ENCODE measurements at regions not wholly inside any gene's neighbourhood (a gene's known extent, or its start where the extent isn't known, plus 50 kb on each side); places are given as distances from the start of the nearest gene placed in this dataset.

DNA sequence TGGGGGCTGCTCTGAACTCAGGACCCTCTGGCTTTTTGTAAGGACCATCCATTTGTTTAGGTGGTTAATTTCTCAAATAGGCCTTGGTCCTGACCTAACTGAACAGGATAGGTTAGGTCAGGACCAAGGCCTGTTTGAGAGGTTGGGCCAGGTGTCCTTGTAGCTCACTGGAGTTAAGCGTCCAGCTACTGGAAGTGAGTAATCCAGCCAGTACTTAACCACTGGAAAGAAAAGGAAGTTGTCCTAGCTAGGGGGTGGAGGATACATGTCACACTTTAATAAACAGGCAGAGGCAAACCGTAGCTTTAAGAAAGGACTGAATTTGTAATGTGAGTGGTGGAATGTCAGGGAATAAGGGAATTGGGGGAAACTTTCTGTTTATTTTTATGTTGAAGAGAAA lies 96.0 kb downstream of the GPR85 start:
- TF ChIP-seq, protein P1, sequence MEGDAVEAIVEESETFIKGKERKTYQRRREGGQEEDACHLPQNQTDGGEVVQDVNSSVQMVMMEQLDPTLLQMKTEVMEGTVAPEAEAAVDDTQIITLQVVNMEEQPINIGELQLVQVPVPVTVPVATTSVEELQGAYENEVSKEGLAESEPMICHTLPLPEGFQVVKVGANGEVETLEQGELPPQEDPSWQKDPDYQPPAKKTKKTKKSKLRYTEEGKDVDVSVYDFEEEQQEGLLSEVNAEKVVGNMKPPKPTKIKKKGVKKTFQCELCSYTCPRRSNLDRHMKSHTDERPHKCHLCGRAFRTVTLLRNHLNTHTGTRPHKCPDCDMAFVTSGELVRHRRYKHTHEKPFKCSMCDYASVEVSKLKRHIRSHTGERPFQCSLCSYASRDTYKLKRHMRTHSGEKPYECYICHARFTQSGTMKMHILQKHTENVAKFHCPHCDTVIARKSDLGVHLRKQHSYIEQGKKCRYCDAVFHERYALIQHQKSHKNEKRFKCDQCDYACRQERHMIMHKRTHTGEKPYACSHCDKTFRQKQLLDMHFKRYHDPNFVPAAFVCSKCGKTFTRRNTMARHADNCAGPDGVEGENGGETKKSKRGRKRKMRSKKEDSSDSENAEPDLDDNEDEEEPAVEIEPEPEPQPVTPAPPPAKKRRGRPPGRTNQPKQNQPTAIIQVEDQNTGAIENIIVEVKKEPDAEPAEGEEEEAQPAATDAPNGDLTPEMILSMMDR (IDR thresholded peaks at IDR 0.05): no peak
- TF ChIP-seq POLR2A (IDR thresholded peaks at IDR 0.05): no peak
